HG03432 (cell line): ENCODE measurements at regions not wholly inside any gene's neighbourhood (a gene's known extent, or its start where the extent isn't known, plus 50 kb on each side); places are given as distances from the start of the nearest gene placed in this dataset.

Experiments used
- ATAC-seq: cut with Tn5 transposase; IDR thresholded peaks from one replicate; pipeline ENCODE4 v1.9.1; 2021; ENCODE audit warnings: mild to moderate bottlenecking, moderate library complexity; ENCODE audit not compliant: unreplicated experiment

GRCh38 chrX:4741024-4741423, 1027.6 kb upstream of the PRKX start:
- no peak for ATAC-seq

- no peak for ATAC-seq
Observed at GRCh38 chrX:4735299-4735698, 1021.9 kb upstream of the PRKX start.

GRCh38 chrX:4710618-4711433, 997.4 kb upstream of the PRKX start:
- peak; percentile 62 for ATAC-seq

GRCh38 chrX:4708970-4709760, 995.7 kb upstream of the PRKX start:
- no peak for ATAC-seq

GRCh38 chrX:4706961-4707360, 993.5 kb upstream of the PRKX start:
- ATAC-seq: no peak

- no peak for ATAC-seq
Observed at GRCh38 chrX:4690521-4690920, 977.1 kb upstream of the PRKX start.

- ATAC-seq: no peak
Observed at GRCh38 chrX:4682636-4683035, 969.2 kb upstream of the PRKX start.

GRCh38 chrX:4675686-4676300, 962.3 kb upstream of the PRKX start:
- ATAC-seq: no peak

- no peak for ATAC-seq
Observed at GRCh38 chrX:4674028-4674782, 960.8 kb upstream of the PRKX start.

- no peak for ATAC-seq
Observed at GRCh38 chrX:4671344-4671743, 957.9 kb upstream of the PRKX start.

- no peak for ATAC-seq
Observed at GRCh38 chrX:4670606-4671005, 957.2 kb upstream of the PRKX start.

- no peak for ATAC-seq
Observed at GRCh38 chrX:4668802-4669536, 955.5 kb upstream of the PRKX start.

- ATAC-seq: no peak
Observed at GRCh38 chrX:4663085-4663484, 949.6 kb upstream of the PRKX start.

GRCh38 chrX:4661771-4662170, 948.3 kb upstream of the PRKX start:
- ATAC-seq: no peak

GRCh38 chrX:4656419-4656818, 943.0 kb upstream of the PRKX start:
- no peak for ATAC-seq

- no peak for ATAC-seq
Observed at GRCh38 chrX:4655743-4656142, 942.3 kb upstream of the PRKX start.

GRCh38 chrX:4642114-4642513, 928.7 kb upstream of the PRKX start:
- no peak for ATAC-seq

GRCh38 chrX:4638036-4638435, 924.6 kb upstream of the PRKX start:
- ATAC-seq: no peak

- no peak for ATAC-seq
Observed at GRCh38 chrX:4627414-4627813, 914.0 kb upstream of the PRKX start.

- no peak for ATAC-seq
Observed at GRCh38 chrX:4622486-4623167, 909.2 kb upstream of the PRKX start.
